KMS-11 (cell line): ENCODE measurements at regions not wholly inside any gene's neighbourhood (a gene's known extent, or its start where the extent isn't known, plus 50 kb on each side); places are given as distances from the start of the nearest gene placed in this dataset.

ENCODE experiments used
- H2AFZ ChIP-seq: fragments of 200-600 bp; sonication (generic); 2 replicates; pipeline ENCODE4 v1.6.1; 2016; ENCODE audit warnings: antibody characterized with exemption, mixed run types, low read depth
- H3K27ac ChIP-seq: fragments of 200-600 bp; sonication (generic); 2 replicates; pipeline ENCODE4 v1.6.1; 2016; ENCODE audit warnings: mild to moderate bottlenecking, mixed run types
- H3K27me3 ChIP-seq: fragments of 200-600 bp; sonication (generic); 2 replicates; pipeline ENCODE4 v1.6.1; 2017; ENCODE audit warnings: mild to moderate bottlenecking, low read depth, mixed run types, moderate library complexity; ENCODE audit not compliant: insufficient read depth
- H3K36me3 ChIP-seq: fragments of 200-600 bp; sonication (generic); 2 replicates; pipeline ENCODE4 v1.6.1; 2017; ENCODE audit warnings: mild to moderate bottlenecking, mixed run types; ENCODE audit not compliant: insufficient read depth
- H3K4me1 ChIP-seq: fragments of 200-600 bp; sonication (generic); 2 replicates; pipeline ENCODE4 v1.6.1; 2016; ENCODE audit warnings: mild to moderate bottlenecking, low read depth, mixed run types; ENCODE audit not compliant: poor library complexity, severe bottlenecking
- H3K4me2 ChIP-seq: fragments of 200-600 bp; sonication (generic); 2 replicates; pipeline ENCODE4 v1.7.0; 2016; ENCODE audit warnings: mild to moderate bottlenecking, mixed run types
- H3K4me3 ChIP-seq: fragments of 200-600 bp; sonication (generic); IDR thresholded peaks from 2 replicates; pipeline ENCODE4 v1.6.1; 2017; ENCODE audit warnings: low read depth, low read length, mixed read lengths; ENCODE audit not compliant: insufficient read depth
- H3K79me2 ChIP-seq: fragments of 200-600 bp; sonication (generic); 2 replicates; pipeline ENCODE4 v1.6.1; 2016; ENCODE audit warnings: low read depth, mixed run types; ENCODE audit not compliant: insufficient read depth
- H3K9ac ChIP-seq: fragments of 200-600 bp; sonication (generic); 2 replicates; pipeline ENCODE4 v1.6.1; 2016; ENCODE audit warnings: mild to moderate bottlenecking, mixed run types
- H4K20me1 ChIP-seq: fragments of 200-600 bp; sonication (generic); 2 replicates; pipeline ENCODE4 v1.6.1; 2016; ENCODE audit warnings: mild to moderate bottlenecking, mixed run types; ENCODE audit not compliant: insufficient read depth
- TF ChIP-seq, protein P1 (sequence below): fragments of 200-600 bp; sonication (generic); conservative IDR thresholded peaks from 2 replicates; pipeline ENCODE4 v1.6.1; 2017; ENCODE audit warnings: low read depth, mild to moderate bottlenecking, antibody characterized with exemption, low read length, moderate library complexity, mixed read lengths

- no peaks in the 10 kb centered on the region for H3K79me2 ChIP-seq
- no peaks in the 10 kb centered on the region for H3K36me3 ChIP-seq
- H3K4me3 ChIP-seq, result no peak overlapping the region
- H3K9ac ChIP-seq, result no peak overlapping the region
- no peaks in the 10 kb centered on the region for H3K4me1 ChIP-seq
- no peaks in the 10 kb centered on the region for H4K20me1 ChIP-seq
- no peaks in the 10 kb centered on the region for H3K27me3 ChIP-seq
- H2AFZ ChIP-seq, result no peak overlapping the region
- no peak overlapping the region for H3K27ac ChIP-seq
- TF ChIP-seq, protein P1, sequence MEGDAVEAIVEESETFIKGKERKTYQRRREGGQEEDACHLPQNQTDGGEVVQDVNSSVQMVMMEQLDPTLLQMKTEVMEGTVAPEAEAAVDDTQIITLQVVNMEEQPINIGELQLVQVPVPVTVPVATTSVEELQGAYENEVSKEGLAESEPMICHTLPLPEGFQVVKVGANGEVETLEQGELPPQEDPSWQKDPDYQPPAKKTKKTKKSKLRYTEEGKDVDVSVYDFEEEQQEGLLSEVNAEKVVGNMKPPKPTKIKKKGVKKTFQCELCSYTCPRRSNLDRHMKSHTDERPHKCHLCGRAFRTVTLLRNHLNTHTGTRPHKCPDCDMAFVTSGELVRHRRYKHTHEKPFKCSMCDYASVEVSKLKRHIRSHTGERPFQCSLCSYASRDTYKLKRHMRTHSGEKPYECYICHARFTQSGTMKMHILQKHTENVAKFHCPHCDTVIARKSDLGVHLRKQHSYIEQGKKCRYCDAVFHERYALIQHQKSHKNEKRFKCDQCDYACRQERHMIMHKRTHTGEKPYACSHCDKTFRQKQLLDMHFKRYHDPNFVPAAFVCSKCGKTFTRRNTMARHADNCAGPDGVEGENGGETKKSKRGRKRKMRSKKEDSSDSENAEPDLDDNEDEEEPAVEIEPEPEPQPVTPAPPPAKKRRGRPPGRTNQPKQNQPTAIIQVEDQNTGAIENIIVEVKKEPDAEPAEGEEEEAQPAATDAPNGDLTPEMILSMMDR, result no peak
- H3K4me2 ChIP-seq, result no peak overlapping the region
These were observed 1092.6 kb upstream of the PCDH10 start for GRCh38 chr4:132056496-132056895.

DNA sequence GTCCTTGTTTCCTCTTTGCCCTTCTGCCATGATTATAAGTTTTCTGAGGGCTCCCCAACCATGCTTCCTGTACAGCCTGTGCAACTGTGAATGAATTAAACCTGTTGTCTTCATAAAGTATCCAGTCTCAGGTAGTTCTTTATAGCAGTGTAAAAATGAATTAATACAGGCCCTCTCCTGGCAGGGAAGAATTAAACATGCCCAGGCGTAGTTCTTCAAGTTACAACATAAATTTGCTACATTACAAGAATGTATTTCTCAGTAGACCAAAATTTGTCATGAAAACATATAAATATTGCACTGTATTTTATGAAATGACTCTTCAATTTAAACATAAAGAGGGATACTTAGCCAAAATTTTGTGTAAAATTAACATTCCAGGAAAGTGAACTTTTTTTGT is 1089.9 kb upstream of the PCDH10 start:
- no peaks in the 10 kb centered on the region for H3K79me2 ChIP-seq
- H4K20me1 ChIP-seq, result no peaks in the 10 kb centered on the region
- H3K4me1 ChIP-seq, result no peaks in the 10 kb centered on the region
- TF ChIP-seq, protein P1, result no peak
- H3K27me3 ChIP-seq, result no peaks in the 10 kb centered on the region
- no peaks in the 10 kb centered on the region for H3K36me3 ChIP-seq
- H3K9ac ChIP-seq, result no peak overlapping the region
- H3K4me3 ChIP-seq, result no peak overlapping the region
- no peak overlapping the region for H3K27ac ChIP-seq
- H3K4me2 ChIP-seq, result no peak overlapping the region
- H2AFZ ChIP-seq, result no peak overlapping the region

DNA sequence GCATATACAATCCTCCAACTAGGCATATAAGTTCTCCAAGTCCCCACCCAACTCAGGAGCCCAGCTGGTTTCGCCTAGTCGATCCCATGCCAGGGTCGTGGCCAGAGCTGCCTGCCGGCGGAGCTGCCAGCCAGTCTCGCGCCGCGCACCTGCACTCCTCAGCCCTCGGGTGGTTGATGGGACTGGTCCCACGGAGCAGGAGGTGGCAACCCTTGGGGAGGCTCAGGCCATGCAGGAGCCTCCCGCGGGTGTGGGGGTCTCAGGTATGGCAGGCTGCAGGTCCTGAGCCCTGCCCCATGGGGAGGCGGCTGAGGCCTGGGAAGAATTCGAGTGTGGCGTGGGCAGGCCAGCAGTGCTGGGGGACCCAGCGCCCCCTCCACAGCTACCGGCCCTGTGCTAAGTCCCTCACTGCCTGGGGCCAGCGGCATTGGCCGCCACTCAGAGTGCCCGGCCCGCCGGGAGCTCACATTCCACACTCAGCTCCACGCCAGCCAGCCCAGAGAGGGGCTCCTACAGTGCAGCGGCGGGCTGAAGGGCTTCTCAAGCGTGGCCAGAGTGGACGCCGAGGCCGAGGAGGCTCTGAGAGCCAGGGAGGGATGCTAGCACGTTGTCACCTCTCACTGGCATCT is 1086.4 kb upstream of the PCDH10 start:
- no peak overlapping the region for H3K9ac ChIP-seq
- no peak overlapping the region for H3K4me3 ChIP-seq
- H4K20me1 ChIP-seq, result no peaks in the 10 kb centered on the region
- H3K4me1 ChIP-seq, result peaks cover 16% of the 10 kb centered on the region
- no peaks in the 10 kb centered on the region for H3K79me2 ChIP-seq
- no peaks in the 10 kb centered on the region; the same call in 1 of the 2 replicates for H3K36me3 ChIP-seq
- H3K27me3 ChIP-seq, result no peaks in the 10 kb centered on the region
- no peak overlapping the region for H3K27ac ChIP-seq
- H3K4me2 ChIP-seq, result no peak overlapping the region
- H2AFZ ChIP-seq, result no peak overlapping the region
- TF ChIP-seq, protein P1, result no peak

GRCh38 chr4:132063829-132064228 is 1085.3 kb upstream of the PCDH10 start:
- Histone ChIP-seq H3K4me2 (no peak overlapping the region), H3K27ac (no peak overlapping the region), H3K4me1 (peaks cover 16% of the 10 kb centered on the region), H3K79me2 (no peaks in the 10 kb centered on the region), H3K4me3 (no peak overlapping the region), H3K36me3 (no peaks in the 10 kb centered on the region; the same call in 1 of the 2 replicates), H3K27me3 (no peaks in the 10 kb centered on the region), H3K9ac (no peak overlapping the region), H2AFZ (no peak overlapping the region), H4K20me1 (no peaks in the 10 kb centered on the region)
- TF ChIP-seq, protein P1, result no peak
